H9 (cell line): ENCODE measurements at regions not wholly inside any gene's neighbourhood (a gene's known extent, or its start where the extent isn't known, plus 50 kb on each side); places are given as distances from the start of the nearest gene placed in this dataset.
"Not testable (repeated sequence)": the region's sequence is repeated elsewhere in the genome, so short reads cannot be mapped to it uniquely, and the experiment has no call there.

ENCODE experiments used
- DNase-seq: peaks from one replicate; pipeline ENCODE4 v3.0.0-alpha.2; 2017
- H2AFZ ChIP-seq: one replicate; pipeline ENCODE4 v1.6.1; 2013; ENCODE audit warnings: mild to moderate bottlenecking, low read length, control low read depth, moderate library complexity
- H2AK5ac ChIP-seq: 2 replicates; pipeline ENCODE4 v1.6.1; 2013; ENCODE audit warnings: low read length, control low read depth, mixed read lengths; ENCODE audit not compliant: insufficient read length
- H2BK120ac ChIP-seq: one replicate; pipeline ENCODE4 v1.6.1; 2013; ENCODE audit warnings: low read depth, mild to moderate bottlenecking, low read length, control low read depth, inconsistent platforms; ENCODE audit not compliant: poor library complexity, severe bottlenecking
- H2BK12ac ChIP-seq: 2 replicates; pipeline ENCODE4 v1.6.1; 2013; ENCODE audit warnings: low read length, control low read depth, mixed read lengths, low read depth; ENCODE audit not compliant: insufficient read length
- H2BK15ac ChIP-seq: 2 replicates; pipeline ENCODE4 v1.6.1; 2013; ENCODE audit warnings: low read depth, low read length, control low read depth
- H2BK20ac ChIP-seq: one replicate; pipeline ENCODE4 v1.6.1; 2013; ENCODE audit warnings: low read depth, mild to moderate bottlenecking, low read length, control low read depth, inconsistent platforms; ENCODE audit not compliant: poor library complexity, severe bottlenecking
- H2BK5ac ChIP-seq: 2 replicates; pipeline ENCODE4 v1.6.1; 2013; ENCODE audit warnings: low read length, control low read depth, mixed read lengths; ENCODE audit not compliant: insufficient read length
- H3K14ac ChIP-seq: 2 replicates; pipeline ENCODE4 v1.6.1; 2013; ENCODE audit warnings: low read length, control low read depth; ENCODE audit not compliant: insufficient read depth
- H3K18ac ChIP-seq: 2 replicates; pipeline ENCODE4 v1.6.1; 2013; ENCODE audit warnings: low read depth, mild to moderate bottlenecking, mixed read lengths, low read length, control low read depth; ENCODE audit not compliant: insufficient read length
- H3K23ac ChIP-seq: 2 replicates; pipeline ENCODE4 v1.6.1; 2013; ENCODE audit warnings: low read length, control low read depth, mixed read lengths, low read depth; ENCODE audit not compliant: insufficient read length
- H3K23me2 ChIP-seq: 2 replicates; pipeline ENCODE4 v1.6.1; 2013; ENCODE audit warnings: low read depth, mild to moderate bottlenecking, mixed read lengths, low read length, control low read depth; ENCODE audit not compliant: insufficient read length, poor library complexity, severe bottlenecking
- H3K27ac ChIP-seq: 2 replicates; pipeline ENCODE4 v1.5.1; 2013; ENCODE audit warnings: low read length, control low read depth, mixed read lengths, low read depth; ENCODE audit not compliant: insufficient read length
- H3K27me3 ChIP-seq: 2 replicates; pipeline ENCODE4 v1.6.1; 2013; ENCODE audit warnings: low read length, control low read depth, inconsistent platforms; ENCODE audit not compliant: insufficient read depth
- H3K4ac ChIP-seq: 2 replicates; pipeline ENCODE4 v1.6.1; 2013; ENCODE audit warnings: low read depth, mild to moderate bottlenecking, control low read depth, inconsistent platforms, low read length, moderate library complexity
- H3K4me1 ChIP-seq: 2 replicates; pipeline ENCODE4 v1.6.1; 2013; ENCODE audit warnings: low read length, control low read depth, inconsistent platforms; ENCODE audit not compliant: insufficient read depth
- H3K4me2 ChIP-seq: 2 replicates; pipeline ENCODE4 v1.6.1; 2013; ENCODE audit warnings: low read length, control low read depth, mixed read lengths; ENCODE audit not compliant: insufficient read length, insufficient read depth
- H3K56ac ChIP-seq: 2 replicates; pipeline ENCODE4 v1.6.1; 2013; ENCODE audit warnings: low read depth, mild to moderate bottlenecking, mixed read lengths, low read length, control low read depth; ENCODE audit not compliant: insufficient read length
- H3K79me1 ChIP-seq: 2 replicates; pipeline ENCODE4 v1.6.1; 2013; ENCODE audit warnings: low read depth, mild to moderate bottlenecking, moderate library complexity, low read length, control low read depth, inconsistent platforms; ENCODE audit not compliant: insufficient read depth, poor library complexity, severe bottlenecking
- H3K79me2 ChIP-seq: 2 replicates; pipeline ENCODE4 v1.6.1; 2013; ENCODE audit warnings: low read length, control low read depth, inconsistent platforms; ENCODE audit not compliant: insufficient read depth
- H3K9ac ChIP-seq: 2 replicates; pipeline ENCODE4 v1.6.1; 2013; ENCODE audit warnings: low read length, control low read depth, mixed read lengths; ENCODE audit not compliant: insufficient read length; ENCODE audit errors: extremely low read depth
- H3K9me3 ChIP-seq: one replicate; pipeline ENCODE4 v1.6.1; 2013; ENCODE audit warnings: low read depth, low read length, inconsistent platforms; ENCODE audit not compliant: control insufficient read depth
- H3T11ph ChIP-seq: one replicate; pipeline ENCODE4 v1.6.1; 2013; ENCODE audit warnings: mild to moderate bottlenecking, low read length, control low read depth, inconsistent platforms
- H4K20me1 ChIP-seq: one replicate; pipeline ENCODE4 v1.6.1; 2013; ENCODE audit not compliant: control insufficient read depth, insufficient read length, insufficient read depth
- H4K5ac ChIP-seq: 2 replicates; pipeline ENCODE4 v1.6.1; 2013; ENCODE audit warnings: low read depth, mild to moderate bottlenecking, mixed read lengths, low read length, control low read depth; ENCODE audit not compliant: insufficient read length
- H4K8ac ChIP-seq: replicated peaks from 2 replicates; pipeline ENCODE4 v1.6.1; 2013; ENCODE audit warnings: low read length, control low read depth, mixed read lengths, low read depth; ENCODE audit not compliant: insufficient read length
- H4K91ac ChIP-seq: 2 replicates; pipeline ENCODE4 v1.6.1; 2013; ENCODE audit warnings: low read depth, mild to moderate bottlenecking, moderate library complexity, mixed read lengths, low read length, control low read depth; ENCODE audit not compliant: insufficient read length
- H3K27ac Mint-ChIP-seq, 3 experiments: 2 replicates in 2 of 3; 3 replicates in 1 of 3; pipeline ENCODE4 v1.8.0; 2020 to 2021; ENCODE audit warnings: mixed read lengths in 3 of 3, mild to moderate bottlenecking in 1 of 3, moderate library complexity in 1 of 3
- H3K27me3 Mint-ChIP-seq: 2 replicates; pipeline ENCODE4 v1.8.0; 2021; ENCODE audit warnings: low read depth, mild to moderate bottlenecking, moderate library complexity, mixed read lengths
- H3K36me3 Mint-ChIP-seq, 3 experiments: 2 replicates in 2 of 3; 3 replicates in 1 of 3; pipeline ENCODE4 v1.8.0; 2020 to 2021; ENCODE audit warnings: low read depth in 3 of 3, mixed read lengths in 3 of 3; ENCODE audit not compliant: insufficient read depth in 1 of 3
- H3K4me1 Mint-ChIP-seq, 2 experiments: 2 replicates each; pipeline ENCODE4 v1.8.0; 2020; ENCODE audit warnings: mixed read lengths in 2 of 2
- H3K4me3 Mint-ChIP-seq, 2 experiments: 2 replicates in 1 of 2; 3 replicates in 1 of 2; pipeline ENCODE4 v1.8.0; 2020 to 2021; ENCODE audit warnings: mild to moderate bottlenecking in 2 of 2, mixed read lengths in 2 of 2, moderate library complexity in 1 of 2
- H3K9me3 Mint-ChIP-seq, 2 experiments: 2 replicates in 1 of 2; 3 replicates in 1 of 2; pipeline ENCODE4 v1.8.0; 2020; ENCODE audit warnings: mild to moderate bottlenecking in 2 of 2, mixed read lengths in 2 of 2, moderate library complexity in 1 of 2
- CTCF ChIP-seq: fragments of 200-600 bp; sonication (generic); conservative IDR thresholded peaks from 3 replicates; pipeline ENCODE4 v1.8.0; 2021; ENCODE audit warnings: antibody characterized with exemption, mild to moderate bottlenecking
- WGBS: extraction: QIAGEN DNeasy Blood & Tissue Kit; methylation state at CpG from one replicate; pipeline ENCODE4 v1.1.7; 2013; ENCODE audit warnings: missing lambda C conversion rate, low lambda C conversion rate, mixed read lengths; ENCODE audit not compliant: insufficient read length; ENCODE audit errors: extremely low coverage; 5-methylcytosine and 5-hydroxymethylcytosine counted together

- Histone ChIP-seq H3K27me3 (no peaks in the 10 kb centered on the region), H2AK5ac (no peak overlapping the region), H2AFZ (no peak overlapping the region), H2BK120ac (no peak overlapping the region), H3K9me3 (no peaks in the 10 kb centered on the region), H2BK20ac (no peak overlapping the region), H4K20me1 (no peaks in the 10 kb centered on the region), H3K4ac (no peak overlapping the region), H3K4me1 (no peaks in the 10 kb centered on the region), H2BK15ac (no peak overlapping the region), H3K4me2 (no peak overlapping the region), H4K5ac (no peak overlapping the region), H3K79me2 (no peaks in the 10 kb centered on the region), H3K79me1 (no peaks in the 10 kb centered on the region), H3K27ac (no peak overlapping the region), H3T11ph (no peak overlapping the region), H2BK5ac (no peak overlapping the region), H2BK12ac (no peak overlapping the region), H3K23ac (no peak overlapping the region), H4K91ac (no peak overlapping the region), H3K14ac (no peak overlapping the region), H3K9ac (no peak overlapping the region), H3K23me2 (no peaks in the 10 kb centered on the region), H4K8ac (no peak overlapping the region), H3K56ac (no peak overlapping the region), H3K18ac (no peak overlapping the region)
- Mint-ChIP-seq H3K36me3 (peaks cover 0 to 2% (median 2%) of the 10 kb centered on the region in 3 experiments; a peak in 4 of 7 replicates), H3K4me1 (peaks cover 4 to 12% of the 10 kb centered on the region in 2 experiments; a peak in 3 of 4 replicates), H3K4me3 (no peak overlapping the region), H3K27ac (peak overlapping the region in 1 of 3 experiments; percentile 6; a peak in 1 of 7 replicates), H3K9me3 (peaks cover under 1 to 3% of the 10 kb centered on the region in 2 experiments; a peak in 3 of 5 replicates), H3K27me3 (no peaks in the 10 kb centered on the region)
- no peak for TF ChIP-seq CTCF
- no peak for DNase-seq
These were observed 126.6 kb upstream of the TUSC1 start for GRCh38 chr9:25804856-25805255.

- WGBS, result no CpG with 5 or more reads among the region's 3 CpGs
These were observed 123.7 kb upstream of the TUSC1 start for GRCh38 chr9:25801989-25802388.

More at GRCh38 chr9:25801989-25802388, 123.7 kb upstream of the TUSC1 start:
- not testable (repeated sequence) for H3K9ac ChIP-seq, H3K4me2 ChIP-seq, H2BK15ac ChIP-seq, H4K91ac ChIP-seq, DNase-seq, H3K27me3 ChIP-seq, H4K20me1 ChIP-seq, H4K8ac ChIP-seq, H3K4me1 ChIP-seq, H3K79me2 ChIP-seq, H3K9me3 ChIP-seq, H3K27ac Mint-ChIP-seq, H3K27ac ChIP-seq, H3T11ph ChIP-seq, H3K27me3 Mint-ChIP-seq, H3K18ac ChIP-seq, H3K23me2 ChIP-seq, H3K56ac ChIP-seq, H2BK5ac ChIP-seq, H2AK5ac ChIP-seq, H3K4me3 Mint-ChIP-seq, H4K5ac ChIP-seq, H2AFZ ChIP-seq, H3K14ac ChIP-seq, H2BK12ac ChIP-seq, H2BK20ac ChIP-seq, H3K23ac ChIP-seq, H3K4ac ChIP-seq, H3K79me1 ChIP-seq, H2BK120ac ChIP-seq
- peaks cover 19 to 22% of the 10 kb centered on the region in 2 experiments for H3K9me3 Mint-ChIP-seq
- H3K36me3 Mint-ChIP-seq, result peaks cover 0 to 25% (median 9%) of the 10 kb centered on the region in 3 experiments; a peak in 5 of 7 replicates
- H3K4me1 Mint-ChIP-seq, result peaks cover 4 to 12% of the 10 kb centered on the region in 2 experiments; a peak in 3 of 4 replicates
